OCI-LY1 (cell line): ENCODE measurements at regions not wholly inside any gene's neighbourhood (a gene's known extent, or its start where the extent isn't known, plus 50 kb on each side); places are given as distances from the start of the nearest gene placed in this dataset.

Source experiments
- EZH2 ChIP-seq: fragments of 200-600 bp; sonication (generic), shearing (Covaris generic); IDR thresholded peaks from 2 replicates; pipeline ENCODE4 v1.8.0; 2017; ENCODE audit warnings: borderline replicate concordance, mixed run types, mild to moderate bottlenecking, antibody characterized with exemption, low read length, moderate library complexity, mixed read lengths
- TF ChIP-seq, protein P1 (sequence below): fragments of 200-600 bp; sonication (generic), shearing (Covaris generic); IDR thresholded peaks from 2 replicates; pipeline ENCODE4 v1.5.1; 2017; ENCODE audit warnings: mild to moderate bottlenecking, antibody characterized with exemption, low read length, moderate library complexity, mixed read lengths

DNA sequence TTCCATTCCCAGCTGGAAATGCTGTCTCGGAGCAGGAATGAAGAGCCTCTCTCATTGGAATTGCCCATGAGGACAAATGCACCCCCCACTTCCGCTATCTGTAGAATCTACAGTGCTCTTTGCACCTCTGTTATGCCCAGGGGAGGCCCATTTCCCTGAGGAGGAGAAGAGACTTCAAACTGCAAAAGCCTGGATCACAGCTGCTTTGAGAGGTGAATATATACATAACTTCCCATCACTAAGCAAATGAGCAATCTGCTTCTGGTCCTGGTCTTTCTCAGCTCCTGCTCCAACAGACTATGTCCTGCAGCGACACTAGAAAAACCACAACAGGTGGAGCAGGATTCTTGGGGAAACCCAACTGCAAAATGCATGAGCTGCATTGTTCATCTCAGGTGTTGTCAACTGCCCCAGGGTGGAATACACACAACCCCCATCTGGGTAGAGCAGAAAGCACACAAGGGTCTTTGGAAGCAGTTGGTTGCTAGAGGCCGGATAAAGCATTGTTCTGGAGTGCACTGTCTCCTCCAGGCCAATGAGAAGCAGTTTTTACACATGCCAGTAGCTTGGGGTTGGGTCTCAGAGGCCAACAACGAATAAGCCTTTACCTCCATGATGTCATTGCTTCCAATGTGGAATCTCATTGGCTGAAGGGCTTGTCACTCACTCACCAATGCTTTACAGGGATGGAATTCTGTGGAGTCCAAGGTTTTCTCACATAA lies 67.7 kb upstream of the RAB4A start:
- TF ChIP-seq, protein P1, sequence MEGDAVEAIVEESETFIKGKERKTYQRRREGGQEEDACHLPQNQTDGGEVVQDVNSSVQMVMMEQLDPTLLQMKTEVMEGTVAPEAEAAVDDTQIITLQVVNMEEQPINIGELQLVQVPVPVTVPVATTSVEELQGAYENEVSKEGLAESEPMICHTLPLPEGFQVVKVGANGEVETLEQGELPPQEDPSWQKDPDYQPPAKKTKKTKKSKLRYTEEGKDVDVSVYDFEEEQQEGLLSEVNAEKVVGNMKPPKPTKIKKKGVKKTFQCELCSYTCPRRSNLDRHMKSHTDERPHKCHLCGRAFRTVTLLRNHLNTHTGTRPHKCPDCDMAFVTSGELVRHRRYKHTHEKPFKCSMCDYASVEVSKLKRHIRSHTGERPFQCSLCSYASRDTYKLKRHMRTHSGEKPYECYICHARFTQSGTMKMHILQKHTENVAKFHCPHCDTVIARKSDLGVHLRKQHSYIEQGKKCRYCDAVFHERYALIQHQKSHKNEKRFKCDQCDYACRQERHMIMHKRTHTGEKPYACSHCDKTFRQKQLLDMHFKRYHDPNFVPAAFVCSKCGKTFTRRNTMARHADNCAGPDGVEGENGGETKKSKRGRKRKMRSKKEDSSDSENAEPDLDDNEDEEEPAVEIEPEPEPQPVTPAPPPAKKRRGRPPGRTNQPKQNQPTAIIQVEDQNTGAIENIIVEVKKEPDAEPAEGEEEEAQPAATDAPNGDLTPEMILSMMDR, result no peak
- TF ChIP-seq EZH2, result no peak
